ENCODE measurements at regions not wholly inside any gene's neighbourhood (a gene's known extent, or its start where the extent isn't known, plus 50 kb on each side); places are given as distances from the start of the nearest gene placed in this dataset.

- no peak for DNase-seq
Measured at GRCh38 chr1:163406772-163407171, 85.0 kb downstream of the NUF2 start.

- no peak for DNase-seq
Measured at GRCh38 chr1:163408262-163408661, 86.5 kb downstream of the NUF2 start.

GRCh38 chr1:163410073-163410999 is 88.6 kb downstream of the NUF2 start:
- DNase-seq = peak; percentile 13

GRCh38 chr1:163412221-163412620 is 90.5 kb downstream of the NUF2 start:
- DNase-seq = no peak

GRCh38 chr1:163414778-163415177 is 93.0 kb downstream of the NUF2 start:
- DNase-seq = no peak

GRCh38 chr1:163421701-163422100 is 99.9 kb downstream of the NUF2 start:
- DNase-seq = no peak

GRCh38 chr1:163422738-163423404 is 101.1 kb downstream of the NUF2 start:
- no peak for DNase-seq

- no peak for DNase-seq
Measured at GRCh38 chr1:163426505-163427251, 104.9 kb downstream of the NUF2 start.

GRCh38 chr1:163427279-163427678 is 105.5 kb downstream of the NUF2 start:
- DNase-seq = no peak

GRCh38 chr1:163436140-163436812 is 114.5 kb downstream of the NUF2 start:
- no peak for DNase-seq

GRCh38 chr1:163439471-163439870 is 117.7 kb downstream of the NUF2 start:
- DNase-seq = no peak

GRCh38 chr1:163440090-163440489 is 118.3 kb downstream of the NUF2 start:
- DNase-seq = no peak

- DNase-seq = no peak
Measured at GRCh38 chr1:163442231-163442879, 120.6 kb downstream of the NUF2 start.

GRCh38 chr1:163442895-163443294 is 121.1 kb downstream of the NUF2 start:
- no peak for DNase-seq

GRCh38 chr1:163443863-163444262 is 122.1 kb downstream of the NUF2 start:
- DNase-seq = no peak

GRCh38 chr1:163444665-163445064 is 122.9 kb downstream of the NUF2 start:
- DNase-seq = no peak

- DNase-seq = no peak
Measured at GRCh38 chr1:163450986-163451385, 129.2 kb downstream of the NUF2 start.

- no peak for DNase-seq
Measured at GRCh38 chr1:163459539-163459938, 137.8 kb downstream of the NUF2 start.

GRCh38 chr1:163467289-163467688 is 145.5 kb downstream of the NUF2 start:
- no peak for DNase-seq

GRCh38 chr1:163471779-163472650 is 150.3 kb downstream of the NUF2 start:
- no peak for DNase-seq

GRCh38 chr1:163472651-163473248 is 151.0 kb downstream of the NUF2 start:
- no peak for DNase-seq
